Bronchial epithelial cell (primary cell): ENCODE measurements at regions not wholly inside any gene's neighbourhood (a gene's known extent, or its start where the extent isn't known, plus 50 kb on each side); places are given as distances from the start of the nearest gene placed in this dataset.

ENCODE experiments used
- DNase-seq: peaks from one replicate; pipeline ENCODE4 v3.0.0-alpha.2; 2010; ENCODE audit warnings: low read depth
- FAIRE-seq: peaks from 2 replicates; lab custom pipeline; 2011; peaks lifted over from hg19 to GRCh38; lab: Jason Lieb, UNC
- H3K27me3 ChIP-seq: 2 replicates; pipeline ENCODE4 v1.5.1; 2011; ENCODE audit warnings: low read length; ENCODE audit not compliant: control insufficient read depth, insufficient read depth
- H3K36me3 ChIP-seq: 2 replicates; pipeline ENCODE4 v1.5.1; 2011; ENCODE audit warnings: low read length; ENCODE audit not compliant: control insufficient read depth, insufficient read depth
- H3K4me3 ChIP-seq: 2 replicates; pipeline ENCODE4 v1.5.1; 2011; ENCODE audit warnings: mild to moderate bottlenecking, low read depth, low read length, control low read depth
- CTCF ChIP-seq: IDR thresholded peaks from 2 replicates; pipeline ENCODE4 v1.5.1; 2011; ENCODE audit warnings: mild to moderate bottlenecking, moderate library complexity, low read length, control low read depth, inconsistent platforms; ENCODE audit not compliant: insufficient read depth, severe bottlenecking

- TF ChIP-seq CTCF: no peak
- H3K4me3 ChIP-seq: no peak overlapping the region
- H3K36me3 ChIP-seq: no peaks in the 10 kb centered on the region
- no peak for FAIRE-seq
- no peaks in the 10 kb centered on the region for H3K27me3 ChIP-seq
- no peak for DNase-seq
Measured at GRCh38 chr16:55146966-55147365, 177.0 kb upstream of the IRX6 start.

GRCh38 chr16:55147396-55147795, 176.6 kb upstream of the IRX6 start:
- Histone ChIP-seq H3K36me3 (no peaks in the 10 kb centered on the region), H3K4me3 (no peak overlapping the region), H3K27me3 (no peaks in the 10 kb centered on the region)
- no peak for TF ChIP-seq CTCF
- DNase-seq (no peak), FAIRE-seq (no peak)

GRCh38 chr16:55149622-55150021, 174.4 kb upstream of the IRX6 start:
- DNase-seq: no peak
- no peak for FAIRE-seq
- H3K36me3 ChIP-seq: no peaks in the 10 kb centered on the region
- no peaks in the 10 kb centered on the region for H3K27me3 ChIP-seq
- H3K4me3 ChIP-seq: no peak overlapping the region
- TF ChIP-seq CTCF: no peak

- TF ChIP-seq CTCF: no peak
- FAIRE-seq: no peak
- no peak for DNase-seq
Measured at GRCh38 chr16:55151561-55152305, 172.3 kb upstream of the IRX6 start.

GRCh38 chr16:55152875-55153390, 171.1 kb upstream of the IRX6 start:
- H3K36me3 ChIP-seq: no peaks in the 10 kb centered on the region
- no peak for TF ChIP-seq CTCF
- no peak overlapping the region for H3K4me3 ChIP-seq
- FAIRE-seq: no peak
- H3K27me3 ChIP-seq: no peaks in the 10 kb centered on the region
- peak; percentile 17 for DNase-seq

More at GRCh38 chr16:55151561-55152305, 172.3 kb upstream of the IRX6 start:
- no peaks in the 10 kb centered on the region for H3K27me3 ChIP-seq
- H3K4me3 ChIP-seq: no peak overlapping the region
- H3K36me3 ChIP-seq: no peaks in the 10 kb centered on the region
